Fibroblast of lung (primary cell): ENCODE measurements at regions not wholly inside any gene's neighbourhood (a gene's known extent, or its start where the extent isn't known, plus 50 kb on each side); places are given as distances from the start of the nearest gene placed in this dataset.

ENCODE experiments used
- EZH2 ChIP-seq: IDR thresholded peaks from 2 replicates; pipeline ENCODE4 v1.5.1; 2012; ENCODE audit warnings: low read length, control low read depth, mild to moderate bottlenecking; ENCODE audit errors: missing control alignments
- TF ChIP-seq, protein P1 (sequence below), 2 donors: IDR thresholded peaks in 1 of 2; conservative IDR thresholded peaks in 1 of 2; 1 replicate in 1 of 2; 2 replicates in 1 of 2; pipeline ENCODE4 v1.5.1; 2011 to 2012; ENCODE audit warnings: low read length in 2 of 2, control low read depth in 1 of 2, inconsistent platforms in 1 of 2, low read depth in 1 of 2, mild to moderate bottlenecking in 1 of 2

- TF ChIP-seq, protein P1, sequence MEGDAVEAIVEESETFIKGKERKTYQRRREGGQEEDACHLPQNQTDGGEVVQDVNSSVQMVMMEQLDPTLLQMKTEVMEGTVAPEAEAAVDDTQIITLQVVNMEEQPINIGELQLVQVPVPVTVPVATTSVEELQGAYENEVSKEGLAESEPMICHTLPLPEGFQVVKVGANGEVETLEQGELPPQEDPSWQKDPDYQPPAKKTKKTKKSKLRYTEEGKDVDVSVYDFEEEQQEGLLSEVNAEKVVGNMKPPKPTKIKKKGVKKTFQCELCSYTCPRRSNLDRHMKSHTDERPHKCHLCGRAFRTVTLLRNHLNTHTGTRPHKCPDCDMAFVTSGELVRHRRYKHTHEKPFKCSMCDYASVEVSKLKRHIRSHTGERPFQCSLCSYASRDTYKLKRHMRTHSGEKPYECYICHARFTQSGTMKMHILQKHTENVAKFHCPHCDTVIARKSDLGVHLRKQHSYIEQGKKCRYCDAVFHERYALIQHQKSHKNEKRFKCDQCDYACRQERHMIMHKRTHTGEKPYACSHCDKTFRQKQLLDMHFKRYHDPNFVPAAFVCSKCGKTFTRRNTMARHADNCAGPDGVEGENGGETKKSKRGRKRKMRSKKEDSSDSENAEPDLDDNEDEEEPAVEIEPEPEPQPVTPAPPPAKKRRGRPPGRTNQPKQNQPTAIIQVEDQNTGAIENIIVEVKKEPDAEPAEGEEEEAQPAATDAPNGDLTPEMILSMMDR (conservative IDR thresholded peaks at IDR 0.05 in 1 of 2, IDR thresholded peaks at IDR 0.05 in 1 of 2; ENCODE audit: low read depth in 1 of 2, low read length in 2 of 2), result no peak
- TF ChIP-seq EZH2, result no peak
Measured at GRCh38 chr20:36098364-36098763, 56.2 kb upstream of the EPB41L1 start.
